Spleen (tissue), 11 donors: ENCODE measurements at regions not wholly inside any gene's neighbourhood (a gene's known extent, or its start where the extent isn't known, plus 50 kb on each side); places are given as distances from the start of the nearest gene placed in this dataset.

Source experiments
- DNase-seq: peaks from one replicate; pipeline ENCODE4 v3.0.0-alpha.2; 2020
- H3K27ac ChIP-seq, 8 donors: fragments of 200-600 bp; sonication (generic) in 7 of 8; 1 replicate in 4 of 8; 2 replicates in 4 of 8; pipeline versions ENCODE4 v1.5.0 to v1.8.0; 2016 to 2021; ENCODE audit warnings: inconsistent platforms in 4 of 8, mild to moderate bottlenecking in 4 of 8, moderate library complexity in 1 of 8
- H3K27me3 ChIP-seq, 7 donors: fragments of 200-600 bp; sonication (generic) in 6 of 7; replicated peaks in 1 of 7; 1 replicate in 4 of 7; 2 replicates in 3 of 7; pipeline versions ENCODE4 v1.5.0 to v1.8.0; 2016 to 2021; ENCODE audit warnings: inconsistent platforms in 3 of 7, mild to moderate bottlenecking in 1 of 7
- H3K36me3 ChIP-seq, 6 donors: fragments of 200-600 bp; sonication (generic) in 5 of 6; 1 replicate in 4 of 6; 2 replicates in 2 of 6; pipeline versions ENCODE4 v1.5.0 to v1.8.0; 2016 to 2021; ENCODE audit warnings: inconsistent platforms in 2 of 6
- H3K4me1 ChIP-seq, 6 donors: fragments of 200-600 bp; sonication (generic) in 5 of 6; 1 replicate in 3 of 6; 2 replicates in 3 of 6; pipeline versions ENCODE4 v1.5.0 to v1.8.0; 2016 to 2021; ENCODE audit warnings: inconsistent platforms in 3 of 6
- H3K4me3 ChIP-seq, 8 donors: fragments of 200-600 bp; sonication (generic) in 7 of 8; 1 replicate in 4 of 8; 2 replicates in 4 of 8; pipeline versions ENCODE4 v1.5.0 to v1.8.0; 2016 to 2021; ENCODE audit warnings: inconsistent platforms in 4 of 8, mild to moderate bottlenecking in 4 of 8, moderate library complexity in 2 of 8
- H3K9me3 ChIP-seq, 8 donors: fragments of 200-600 bp; sonication (generic) in 7 of 8; 1 replicate in 4 of 8; 2 replicates in 4 of 8; pipeline versions ENCODE4 v1.5.0 to v1.8.0; 2016 to 2021; ENCODE audit warnings: inconsistent platforms in 4 of 8
- CTCF ChIP-seq, 11 experiments: fragments of 200-600 bp in 7 of 11; fragments of 450-650 bp in 4 of 11; sonication (generic) in 4 of 11; IDR thresholded peaks in 8 of 11; conservative IDR thresholded peaks in 3 of 11; 1 replicate in 7 of 11; 2 replicates in 4 of 11; pipeline versions ENCODE4 v1.4.0 to v1.8.0; 2016 to 2021; ENCODE audit warnings: antibody characterized with exemption in 11 of 11, inconsistent platforms in 4 of 11, mild to moderate bottlenecking in 1 of 11
- POLR2A ChIP-seq, 3 donors: fragments of 450-650 bp; IDR thresholded peaks; one replicate each; pipeline ENCODE4 v1.5.1; 2017; ENCODE audit warnings: antibody characterized with exemption in 3 of 3, mild to moderate bottlenecking in 1 of 3
- POLR2AphosphoS5 ChIP-seq, 3 donors: sonication (generic); formaldehyde crosslinking; IDR thresholded peaks; one replicate each; pipeline ENCODE4 v1.5.1; 2017; ENCODE audit warnings: antibody characterized with exemption in 3 of 3
- WGBS, 5 donors: extraction: QIAGEN DNeasy Blood & Tissue Kit in 3 of 5; methylation state at CpG; one replicate each; pipeline versions ENCODE4 v1.1.5 to v1.1.7; 2013 to 2018; 5-methylcytosine and 5-hydroxymethylcytosine counted together
- intact Hi-C: fragments of 100-400 bp; cut with DNase I; formaldehyde crosslinking; loops from one replicate; pipeline ENCODE4 v1.15.0; 2023; ENCODE audit warnings: low total_unique reads
- donor health status: healthy with polysubstance abuse.
- donor health status: DM: no; HTN: no; CAD: no; lungs with moderate emphysema.
- donor health status: DM: no; HTN: no; CAD: no.
- donor health status: Bipolar disorder and iron deficiency.
- donor health status: healthy.
- donor health status: DM: no; HTN: no; CAD: no.
- donor health status: DM: yes; HTN: yes; CAD: no.

DNA sequence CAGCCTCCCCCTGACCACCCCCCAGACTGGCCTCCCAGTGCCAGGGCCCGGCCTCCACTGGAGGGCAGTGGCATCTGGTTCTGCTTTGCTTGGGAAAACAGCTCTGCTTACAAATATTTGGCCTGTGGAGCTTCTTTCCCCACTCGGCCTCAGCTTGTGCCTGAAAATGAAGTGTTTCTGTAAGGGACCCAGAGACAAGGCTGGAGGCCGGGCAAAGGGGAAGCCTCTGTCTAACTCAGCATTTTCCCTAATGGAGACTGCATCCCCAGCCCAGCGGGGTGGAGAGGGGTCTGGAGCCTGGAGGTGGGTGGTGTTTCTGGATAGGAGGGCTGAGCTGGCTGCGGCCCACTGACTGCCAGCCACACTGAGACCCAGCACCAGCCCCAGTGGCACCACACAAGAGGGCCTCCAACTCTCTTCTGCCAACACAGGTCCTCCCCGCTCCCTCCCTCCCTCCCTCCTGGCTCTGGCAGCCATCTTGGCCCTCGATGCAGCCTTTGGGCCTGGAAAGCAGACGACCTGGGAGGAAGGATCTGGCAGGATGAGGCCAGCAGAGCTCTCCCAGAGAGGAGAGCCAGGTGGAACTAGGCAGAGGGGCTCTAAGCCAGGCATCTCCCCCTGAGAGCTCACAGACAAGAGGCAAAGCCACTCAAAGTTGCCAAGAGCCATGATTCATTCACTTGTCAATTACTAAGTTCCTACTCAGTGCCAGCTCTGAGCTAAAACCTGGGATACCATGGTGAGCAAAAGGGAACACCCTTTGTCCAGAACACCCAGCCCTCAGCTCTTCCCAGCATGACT is 77.1 kb upstream of the CD82 start:
- no peak overlapping the region for H3K27ac ChIP-seq
- H3K4me1 ChIP-seq: no peaks in the 10 kb centered on the region
- no peaks in the 10 kb centered on the region for H3K36me3 ChIP-seq
- no peak for DNase-seq
- intact Hi-C loops: no loop called here
- TF ChIP-seq POLR2AphosphoS5 (IDR thresholded peaks at IDR 0.05) (no peak), POLR2A (IDR thresholded peaks at IDR 0.05) (no peak), CTCF (IDR thresholded peaks at IDR 0.05 in 8 of 11, conservative IDR thresholded peaks at IDR 0.05 in 3 of 11) (no peak)
- H3K27me3 ChIP-seq: peaks cover 0 to 11% (median 0%) of the 10 kb centered on the region in 7 donors
- H3K9me3 ChIP-seq: peaks cover 0 to 13% (median 0%) of the 10 kb centered on the region in 8 donors
- WGBS, 5 donors: 76 to 85% (median 79%) methylated on average over 8 of the region's 8 CpGs
- no peak overlapping the region for H3K4me3 ChIP-seq

DNA sequence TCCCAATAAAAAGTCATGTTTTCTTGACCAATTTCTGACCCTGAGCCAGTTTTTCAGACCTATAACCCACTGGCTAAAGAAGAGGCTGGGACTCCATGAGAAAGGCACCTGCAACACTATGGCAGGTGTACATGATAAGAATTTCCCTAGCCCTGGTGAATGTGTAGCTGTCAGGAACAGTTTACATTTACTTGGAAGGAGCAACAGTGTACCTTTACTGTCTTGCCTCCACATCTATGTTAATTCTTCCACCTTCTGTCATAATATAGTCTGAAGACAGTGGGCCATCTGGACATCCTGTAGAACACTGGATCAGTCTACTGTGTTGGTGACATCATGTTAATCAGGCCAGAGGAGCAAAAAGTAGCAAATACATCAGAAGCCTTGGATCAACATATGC is 72.1 kb upstream of the CD82 start:
- Histone ChIP-seq H3K4me1 (no peaks in the 10 kb centered on the region), H3K36me3 (no peaks in the 10 kb centered on the region), H3K27ac (no peak overlapping the region), H3K9me3 (no peaks in the 10 kb centered on the region), H3K4me3 (no peak overlapping the region), H3K27me3 (peaks cover 0 to 18% (median 0%) of the 10 kb centered on the region in 7 donors)
- intact Hi-C loops: no loop called here
- no peak for DNase-seq
- no peak for TF ChIP-seq POLR2AphosphoS5 (IDR thresholded peaks at IDR 0.05)
- no peak for TF ChIP-seq CTCF (IDR thresholded peaks at IDR 0.05 in 8 of 11, conservative IDR thresholded peaks at IDR 0.05 in 3 of 11)
- no peak for TF ChIP-seq POLR2A (IDR thresholded peaks at IDR 0.05)

- H3K27me3 ChIP-seq: peaks cover 0 to 18% (median 0%) of the 10 kb centered on the region in 7 donors
- no peak overlapping the region for H3K27ac ChIP-seq
- no peak for TF ChIP-seq POLR2AphosphoS5 (IDR thresholded peaks at IDR 0.05)
- no peak for TF ChIP-seq POLR2A (IDR thresholded peaks at IDR 0.05)
- no peak for TF ChIP-seq CTCF (IDR thresholded peaks at IDR 0.05 in 8 of 11, conservative IDR thresholded peaks at IDR 0.05 in 3 of 11)
- no peak overlapping the region for H3K4me3 ChIP-seq
- H3K4me1 ChIP-seq: no peaks in the 10 kb centered on the region
- intact Hi-C loops: no loop called here
- H3K36me3 ChIP-seq: no peaks in the 10 kb centered on the region
- WGBS, 5 donors: 88 to 100% (median 90%) methylated on average over 1 of the region's 1 CpG
- no peaks in the 10 kb centered on the region for H3K9me3 ChIP-seq
- DNase-seq: no peak
Observed at GRCh38 chr11:44493930-44494329, 71.5 kb upstream of the CD82 start.

- Histone ChIP-seq H3K27ac (no peak overlapping the region), H3K9me3 (no peaks in the 10 kb centered on the region), H3K27me3 (peaks cover 0 to 18% (median 0%) of the 10 kb centered on the region in 7 donors), H3K4me3 (no peak overlapping the region), H3K4me1 (no peaks in the 10 kb centered on the region), H3K36me3 (no peaks in the 10 kb centered on the region)
- no peak for TF ChIP-seq CTCF (IDR thresholded peaks at IDR 0.05 in 8 of 11, conservative IDR thresholded peaks at IDR 0.05 in 3 of 11)
- TF ChIP-seq POLR2AphosphoS5 (IDR thresholded peaks at IDR 0.05): no peak
- no peak for TF ChIP-seq POLR2A (IDR thresholded peaks at IDR 0.05)
- no peak for DNase-seq
- intact Hi-C loops: no loop called here
- 74 to 83% (median 78%) methylated on average over 2 of the region's 2 CpGs for WGBS, 5 donors
Observed at GRCh38 chr11:44494785-44495184, 70.7 kb upstream of the CD82 start.
